Right atrium auricular region (tissue), 2 donors: ENCODE measurements at regions not wholly inside any gene's neighbourhood (a gene's known extent, or its start where the extent isn't known, plus 50 kb on each side); places are given as distances from the start of the nearest gene placed in this dataset.

Experiments
- DNase-seq: peaks from one replicate; pipeline ENCODE4 v3.0.0-alpha.2; 2019; ENCODE audit warnings: low spot score
- H3K27ac ChIP-seq, 2 donors: fragments of 200-600 bp; sonication (generic); 1 replicate in 1 of 2; 2 replicates in 1 of 2; pipeline ENCODE4 v1.5.1; 2016 to 2019
- H3K27me3 ChIP-seq, 2 donors: fragments of 200-600 bp; sonication (generic); one replicate each; pipeline versions ENCODE4 v1.5.1 to v1.6.0; 2017 to 2019
- H3K36me3 ChIP-seq: fragments of 200-600 bp; sonication (generic); one replicate; pipeline ENCODE4 v1.5.1; 2016
- H3K4me1 ChIP-seq, 2 donors: fragments of 200-600 bp; sonication (generic); one replicate each; pipeline versions ENCODE4 v1.5.1 to v1.6.0; 2017 to 2019
- H3K4me3 ChIP-seq, 2 donors: fragments of 200-600 bp; sonication (generic); 1 replicate in 1 of 2; 2 replicates in 1 of 2; pipeline ENCODE4 v1.5.1; 2017 to 2019; ENCODE audit warnings: mild to moderate bottlenecking in 1 of 2, moderate library complexity in 1 of 2
- H3K9me3 ChIP-seq, 2 donors: fragments of 200-600 bp; sonication (generic); one replicate each; pipeline ENCODE4 v1.5.1; 2019
- CTCF ChIP-seq, 2 donors: fragments of 200-600 bp; sonication (generic); IDR thresholded peaks; one replicate each; pipeline ENCODE4 v1.5.1; 2019; ENCODE audit warnings: antibody characterized with exemption in 2 of 2

DNA sequence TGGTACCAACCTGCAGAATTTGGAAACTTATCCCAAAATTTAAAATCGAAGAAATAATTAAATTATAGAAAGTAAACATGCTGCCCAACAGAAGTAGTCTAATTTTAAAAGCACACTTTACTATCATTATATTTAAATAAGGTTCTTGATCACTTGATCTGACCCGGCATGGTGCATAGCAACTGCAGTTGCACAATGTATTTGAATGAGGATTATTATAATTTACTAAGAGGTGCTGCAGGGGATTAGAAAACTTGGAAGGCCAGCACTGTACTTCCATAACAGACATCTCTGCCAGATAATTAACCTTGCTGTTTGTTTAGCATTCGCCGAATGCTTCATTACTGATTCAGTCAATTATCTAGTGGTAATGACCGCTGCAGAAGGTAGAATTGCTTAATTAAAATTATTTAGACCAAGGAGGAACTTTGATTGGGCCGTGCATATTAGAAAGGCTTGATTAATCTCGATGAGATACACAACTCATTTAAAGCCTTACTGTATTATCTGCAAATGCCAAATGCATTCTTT, 971.6 kb downstream of the ZPLD1 start:
- Histone ChIP-seq H3K9me3 (no peaks in the 10 kb centered on the region), H3K4me1 (no peaks in the 10 kb centered on the region), H3K27ac (no peak overlapping the region), H3K36me3 (no peaks in the 10 kb centered on the region), H3K27me3 (no peaks in the 10 kb centered on the region), H3K4me3 (no peak overlapping the region)
- TF ChIP-seq CTCF (IDR thresholded peaks at IDR 0.05), result no peak
- DNase-seq, result no peak

DNA sequence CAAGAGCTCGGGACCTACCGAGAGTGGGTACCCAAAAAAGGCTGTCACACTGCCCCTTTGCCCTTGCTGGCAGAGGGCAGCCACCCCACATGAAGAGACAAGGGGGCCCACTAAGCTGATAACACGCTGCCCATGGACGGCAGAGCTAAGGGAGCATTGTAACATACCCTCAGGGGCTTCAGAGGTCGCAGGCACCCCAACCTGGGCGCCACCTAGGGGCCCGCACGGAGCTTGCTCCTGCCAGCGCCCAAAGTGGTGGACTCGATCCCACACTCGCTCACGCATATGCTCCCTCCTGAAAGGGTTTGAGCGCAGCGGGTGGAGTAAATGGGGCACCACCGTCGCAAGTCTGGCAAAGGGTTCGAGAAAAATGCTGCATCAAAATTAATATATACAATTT, 975.4 kb downstream of the ZPLD1 start:
- Histone ChIP-seq H3K27ac (no peak overlapping the region), H3K4me3 (no peak overlapping the region), H3K4me1 (no peaks in the 10 kb centered on the region), H3K36me3 (no peaks in the 10 kb centered on the region), H3K9me3 (no peaks in the 10 kb centered on the region), H3K27me3 (no peaks in the 10 kb centered on the region)
- no peak for DNase-seq
- TF ChIP-seq CTCF (IDR thresholded peaks at IDR 0.05), result no peak

GRCh38 chr3:103421460-103421859, 986.6 kb downstream of the ZPLD1 start:
- DNase-seq, result no peak
- H3K9me3 ChIP-seq, result peaks cover 0 to 4% of the 10 kb centered on the region in 2 donors
- no peaks in the 10 kb centered on the region for H3K27me3 ChIP-seq
- H3K4me1 ChIP-seq, result no peaks in the 10 kb centered on the region
- no peak overlapping the region for H3K27ac ChIP-seq
- no peaks in the 10 kb centered on the region for H3K36me3 ChIP-seq
- no peak overlapping the region for H3K4me3 ChIP-seq
- TF ChIP-seq CTCF (IDR thresholded peaks at IDR 0.05), result no peak

DNA sequence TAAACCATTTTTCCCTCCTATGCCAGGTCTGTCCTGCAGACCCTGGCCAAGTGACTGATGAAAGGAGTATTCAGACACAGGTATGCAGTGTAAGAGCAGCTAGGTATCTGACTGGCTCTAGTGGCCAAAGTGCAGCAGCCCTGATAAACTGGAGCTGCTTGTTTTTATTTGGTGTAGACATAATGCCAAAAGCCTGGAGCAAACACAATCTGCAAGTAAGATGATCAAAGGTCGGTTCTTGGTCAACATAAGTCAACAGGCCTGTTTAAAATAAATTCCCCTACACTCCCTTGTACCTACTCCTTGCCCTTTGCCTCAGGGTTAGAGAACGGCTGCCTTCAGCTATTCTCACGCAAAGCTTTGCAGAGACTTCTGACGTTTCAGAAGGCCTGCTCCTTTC, 1003.1 kb downstream of the ZPLD1 start:
- no peaks in the 10 kb centered on the region for H3K9me3 ChIP-seq
- no peak for TF ChIP-seq CTCF (IDR thresholded peaks at IDR 0.05)
- no peaks in the 10 kb centered on the region for H3K36me3 ChIP-seq
- no peak overlapping the region for H3K4me3 ChIP-seq
- no peak overlapping the region for H3K27ac ChIP-seq
- no peak for DNase-seq
- no peaks in the 10 kb centered on the region for H3K4me1 ChIP-seq
- H3K27me3 ChIP-seq, result no peaks in the 10 kb centered on the region

GRCh38 chr3:103440539-103441203, 1005.9 kb downstream of the ZPLD1 start:
- Histone ChIP-seq H3K4me1 (no peaks in the 10 kb centered on the region), H3K27me3 (no peaks in the 10 kb centered on the region), H3K36me3 (no peaks in the 10 kb centered on the region), H3K27ac (no peak overlapping the region), H3K4me3 (no peak overlapping the region), H3K9me3 (no peaks in the 10 kb centered on the region)
- no peak for TF ChIP-seq CTCF (IDR thresholded peaks at IDR 0.05)
- no peak for DNase-seq
